Activated CD4-positive, alpha-beta T cell treated with anti-CD3 and anti-CD28 coated beads, Interleukin-2, amount 50 U/mL, for 4 hours (primary cell): ENCODE measurements at regions not wholly inside any gene's neighbourhood (a gene's known extent, or its start where the extent isn't known, plus 50 kb on each side); places are given as distances from the start of the nearest gene placed in this dataset.
"Not testable (repeated sequence)": the region's sequence is repeated elsewhere in the genome, so short reads cannot be mapped to it uniquely, and the experiment has no call there.

Experiments used
- DNase-seq, 2 experiments: peaks; one replicate each; pipeline ENCODE4 v3.0.0-alpha.2; 2020

DNA sequence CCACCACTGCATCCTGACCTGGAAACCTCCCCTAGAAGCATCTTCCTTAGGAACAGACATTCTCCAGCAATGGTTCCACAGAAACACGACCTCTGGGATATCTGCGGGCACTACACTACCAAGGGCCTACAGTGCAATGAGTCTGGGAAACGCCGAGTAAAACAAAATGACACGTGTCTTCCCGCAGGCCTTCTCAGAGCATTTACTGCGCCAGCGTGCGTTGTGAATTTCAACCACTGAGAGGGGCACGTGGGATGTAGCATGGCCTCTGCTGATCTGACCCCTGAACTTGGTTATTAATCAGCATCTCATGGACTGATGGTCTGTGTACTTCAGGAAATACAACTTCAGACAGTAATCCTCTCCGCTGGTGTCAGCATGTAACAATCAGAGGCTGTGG is 173.0 kb downstream of the C16orf95 start:
- no peak for DNase-seq

GRCh38 chr16:87145181-87146176 is 171.7 kb downstream of the C16orf95 start:
- DNase-seq: no peak

DNA sequence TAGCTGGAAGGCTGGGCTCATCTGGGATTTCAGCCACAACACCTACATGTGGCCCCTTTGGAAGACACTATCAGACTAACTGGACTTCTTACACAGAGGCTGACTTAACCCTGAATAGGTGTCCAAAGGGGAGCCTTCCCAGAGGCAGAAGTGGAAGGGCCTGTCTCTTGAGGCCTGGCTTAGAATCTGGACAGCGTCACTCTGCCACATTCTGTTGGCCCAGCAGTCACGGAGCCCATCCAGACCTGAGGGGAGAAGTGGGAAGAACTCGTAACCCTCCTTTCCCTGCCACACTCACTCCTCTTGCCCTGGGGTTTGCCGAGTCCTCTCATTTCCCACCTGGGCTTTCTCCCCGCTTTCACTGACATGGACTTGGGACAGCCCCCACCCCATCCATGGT is 170.5 kb downstream of the C16orf95 start:
- DNase-seq: no peak

GRCh38 chr16:87149051-87149450 is 168.1 kb downstream of the C16orf95 start:
- no peak for DNase-seq

DNA sequence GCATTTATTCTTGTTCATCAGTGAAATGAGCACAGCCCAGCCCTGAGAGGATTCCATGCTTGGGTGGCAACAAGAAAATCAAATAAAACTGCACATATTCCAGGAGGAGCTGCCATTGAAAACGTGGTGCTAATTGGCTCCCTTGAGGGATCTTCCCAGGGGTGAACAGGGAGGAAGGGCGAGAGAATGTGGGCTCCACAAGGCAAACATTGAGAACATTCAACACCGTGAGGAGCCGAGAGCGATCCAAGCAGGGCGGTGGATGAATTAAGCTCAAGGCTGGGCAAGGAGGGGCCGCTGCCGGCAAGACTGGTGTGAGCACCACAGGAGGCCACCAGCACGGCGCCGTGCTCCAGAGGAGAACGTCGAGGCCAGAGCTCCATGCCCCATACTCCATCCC is 166.9 kb downstream of the C16orf95 start:
- no peak for DNase-seq

DNA sequence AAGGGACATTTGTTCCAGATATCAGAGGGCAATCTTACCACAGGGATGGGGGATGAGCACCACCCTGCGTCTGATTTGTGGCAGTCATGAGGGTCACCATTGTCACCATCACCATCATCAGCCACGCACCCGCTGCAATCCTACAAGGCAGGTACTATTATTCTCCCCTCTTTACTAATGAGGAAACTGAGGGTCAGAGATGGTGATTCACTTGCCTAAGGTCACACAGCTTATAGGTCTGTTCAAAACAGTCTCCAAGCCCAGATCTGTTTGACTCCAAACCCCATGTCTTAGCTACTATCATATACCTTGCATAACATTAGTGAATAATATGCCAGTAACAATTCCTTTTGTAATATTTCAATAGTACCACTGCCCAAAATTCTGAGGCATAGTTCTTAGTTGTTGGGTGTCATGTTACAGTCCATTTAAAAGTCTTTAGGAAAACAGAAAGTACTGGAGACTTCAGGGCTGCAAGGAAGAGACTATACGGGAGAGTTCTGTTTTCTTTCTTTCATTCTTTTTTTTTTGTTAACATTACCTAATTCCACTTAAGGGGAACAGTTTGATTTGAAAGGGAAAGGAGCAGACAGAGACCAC is 166.4 kb downstream of the C16orf95 start:
- DNase-seq: no peak

GRCh38 chr16:87152221-87152755 is 164.9 kb downstream of the C16orf95 start:
- no peak for DNase-seq

DNA sequence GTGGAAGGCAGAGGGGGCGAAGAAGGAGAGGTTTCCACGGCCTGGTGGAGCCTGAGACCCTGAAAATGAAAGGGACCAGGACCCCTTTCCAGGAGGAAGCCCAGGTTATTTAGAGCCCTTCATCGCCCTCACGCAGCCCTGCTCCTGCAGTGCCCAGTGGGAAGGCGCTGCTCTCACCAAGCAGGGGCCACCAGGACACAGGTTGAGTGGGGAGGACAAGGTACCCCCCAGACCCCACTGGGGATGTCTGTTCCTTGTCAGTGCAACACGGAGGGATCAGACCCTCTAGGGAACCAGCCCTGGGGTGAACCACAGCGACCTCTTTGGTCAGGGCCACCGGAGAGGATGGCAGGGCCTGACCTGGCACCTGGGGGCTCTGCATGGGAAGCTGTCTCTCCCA is 163.9 kb downstream of the C16orf95 start:
- no peak for DNase-seq

GRCh38 chr16:87155315-87155714 is 161.9 kb downstream of the C16orf95 start:
- DNase-seq: not testable (repeated sequence)

- DNase-seq: no peak
Observed at GRCh38 chr16:87156195-87156594, 161.0 kb downstream of the C16orf95 start.

- no peak for DNase-seq
Observed at GRCh38 chr16:87160234-87160636, 157.0 kb downstream of the C16orf95 start.

DNA sequence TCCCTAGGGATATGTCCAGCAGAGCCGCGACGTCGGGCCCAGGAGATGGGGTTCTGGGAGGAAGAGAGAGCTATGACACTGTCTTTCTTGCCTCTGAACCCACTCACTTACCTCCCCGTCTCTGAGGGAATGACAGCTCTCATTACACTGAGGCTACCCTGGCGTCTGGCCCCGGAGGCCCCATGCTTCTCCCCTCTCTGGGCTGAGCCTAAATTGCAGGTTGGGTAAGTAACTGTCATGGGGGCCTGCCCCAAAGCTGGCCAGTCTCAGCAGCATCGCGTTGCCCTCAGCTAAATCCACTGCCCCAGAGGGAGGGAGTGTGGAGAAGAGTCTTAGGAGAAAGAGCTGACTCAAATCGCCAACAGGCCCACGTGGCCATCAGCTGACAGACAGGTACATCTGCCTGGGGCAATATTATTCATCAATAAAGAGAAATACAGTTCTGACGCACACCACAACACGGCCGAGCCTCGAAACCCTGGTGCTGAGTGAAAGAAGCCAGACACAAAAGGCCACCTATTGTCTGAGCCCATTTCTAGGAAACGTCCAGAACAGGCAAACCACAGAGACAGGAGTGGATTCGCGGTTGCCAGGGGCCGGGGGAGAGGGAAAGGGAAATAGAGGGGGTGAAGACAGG is 156.4 kb downstream of the C16orf95 start:
- no peak for DNase-seq

DNA sequence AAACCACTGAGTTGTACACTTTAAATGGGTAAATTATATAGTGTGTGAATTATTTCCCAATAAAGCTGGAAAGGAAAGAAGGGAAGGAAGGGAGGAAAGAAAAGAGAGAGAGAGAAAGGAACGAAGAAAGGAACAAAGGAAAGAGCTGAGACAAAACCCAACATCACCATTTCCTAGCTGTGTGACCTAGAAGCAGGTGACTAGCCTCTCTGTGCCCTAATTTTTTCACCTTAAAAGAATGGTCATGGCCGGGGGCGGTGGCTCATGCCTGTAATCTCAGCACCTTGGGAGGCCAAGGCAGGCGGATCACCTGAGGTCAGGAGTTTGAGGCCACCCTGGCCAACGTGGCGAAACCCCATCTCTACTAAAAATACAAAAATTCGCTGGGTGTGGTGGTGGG is 155.8 kb downstream of the C16orf95 start:
- DNase-seq: not testable (repeated sequence)

- no peak for DNase-seq
Observed at GRCh38 chr16:87161822-87162676, 155.1 kb downstream of the C16orf95 start.

DNA sequence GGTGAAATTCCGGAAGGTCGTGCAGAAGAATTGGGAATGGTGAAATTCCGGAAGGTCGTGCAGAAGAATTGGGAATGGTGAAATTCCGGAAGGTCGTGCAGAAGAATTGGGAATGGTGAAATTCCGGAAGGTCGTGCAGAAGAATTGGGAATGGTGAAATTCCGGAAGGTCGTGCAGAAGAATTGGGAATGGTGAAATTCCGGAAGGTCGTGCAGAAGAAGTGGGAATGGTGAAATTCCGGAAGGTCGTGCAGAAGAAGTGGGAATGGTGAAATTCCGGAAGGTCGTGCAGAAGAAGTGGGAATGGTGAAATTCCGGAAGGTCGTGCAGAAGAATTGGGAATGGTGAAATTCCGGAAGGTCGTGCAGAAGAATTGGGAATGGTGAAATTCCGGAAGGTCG is 154.4 kb downstream of the C16orf95 start:
- not testable (repeated sequence) for DNase-seq

GRCh38 chr16:87163637-87164036 is 153.6 kb downstream of the C16orf95 start:
- DNase-seq: no peak

- no peak for DNase-seq
Observed at GRCh38 chr16:87165151-87165550, 152.0 kb downstream of the C16orf95 start.

DNA sequence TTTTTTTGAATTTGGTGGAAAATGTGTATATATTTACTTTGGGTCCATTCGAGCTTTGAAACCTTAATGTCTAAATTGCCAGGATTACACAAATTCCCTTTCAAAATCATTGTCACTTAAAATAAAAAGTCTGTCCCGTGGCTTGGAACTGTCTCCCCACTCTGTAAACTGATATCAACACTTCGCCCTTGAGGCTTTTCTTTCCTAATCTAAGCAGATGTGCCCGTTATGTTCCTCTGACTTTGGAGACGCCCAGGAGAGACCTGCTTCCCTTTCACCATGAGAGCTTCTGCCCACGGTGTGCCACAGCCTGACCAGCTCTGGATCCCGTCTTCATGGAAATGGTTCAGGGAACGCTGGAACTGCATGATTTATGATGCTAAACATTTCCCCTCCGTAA is 151.3 kb downstream of the C16orf95 start:
- DNase-seq: no peak

- DNase-seq: no peak
Observed at GRCh38 chr16:87166321-87166720, 150.9 kb downstream of the C16orf95 start.

DNA sequence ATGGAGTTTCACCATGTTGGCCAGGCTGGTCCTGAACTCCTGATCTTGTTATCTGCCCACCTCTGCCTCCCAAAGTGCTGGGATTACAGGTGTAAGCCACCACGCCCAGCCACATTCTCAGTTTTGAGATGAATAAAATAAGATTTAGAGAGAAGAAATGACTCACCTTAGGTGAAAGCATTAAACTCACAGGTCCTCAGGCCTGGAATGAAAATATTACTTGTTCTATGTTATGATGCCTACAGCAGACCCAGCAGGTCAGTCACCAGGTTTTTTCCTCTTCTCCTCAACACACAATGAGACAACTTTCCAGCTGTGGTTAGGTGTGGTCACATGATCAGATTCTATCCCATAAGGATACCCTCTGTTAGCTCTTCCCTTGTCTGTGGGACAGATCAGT is 150.3 kb downstream of the C16orf95 start:
- DNase-seq: no peak

GRCh38 chr16:87169509-87169995 is 147.6 kb downstream of the C16orf95 start:
- no peak for DNase-seq

GRCh38 chr16:87170310-87170709 is 146.9 kb downstream of the C16orf95 start:
- no peak for DNase-seq
